HG03097 (cell line): ENCODE measurements at regions not wholly inside any gene's neighbourhood (a gene's known extent, or its start where the extent isn't known, plus 50 kb on each side); places are given as distances from the start of the nearest gene placed in this dataset.
A peak's percentile ranks its signal among the peaks of the same experiment; 100 is the strongest.

Source experiments
- ATAC-seq: cut with Tn5 transposase; IDR thresholded peaks from one replicate; pipeline ENCODE4 v1.9.1; 2021; ENCODE audit not compliant: unreplicated experiment, low FRiP score

GRCh38 chr11:31959716-31960115 is 131.2 kb upstream of the RCN1 start:
- no peak for ATAC-seq

GRCh38 chr11:31958076-31958735 is 132.7 kb upstream of the RCN1 start:
- peak; percentile 71 for ATAC-seq

GRCh38 chr11:31957674-31958073 is 133.2 kb upstream of the RCN1 start:
- ATAC-seq = no peak

GRCh38 chr11:31956310-31956709 is 134.6 kb upstream of the RCN1 start:
- no peak for ATAC-seq

GRCh38 chr11:31955838-31956237 is 135.0 kb upstream of the RCN1 start:
- ATAC-seq = no peak

- ATAC-seq = no peak
These were observed 137.0 kb upstream of the RCN1 start for GRCh38 chr11:31953803-31954327.

- peak; percentile 61 for ATAC-seq
These were observed 138.6 kb upstream of the PAX6 start for GRCh38 chr11:31949733-31950200.

GRCh38 chr11:31947051-31947450 is 135.9 kb upstream of the PAX6 start:
- no peak for ATAC-seq

GRCh38 chr11:31943056-31943780 is 132.1 kb upstream of the PAX6 start:
- peak; percentile 95 for ATAC-seq

- no peak for ATAC-seq
These were observed 129.4 kb upstream of the PAX6 start for GRCh38 chr11:31940371-31941037.

- ATAC-seq = no peak
These were observed 127.9 kb upstream of the PAX6 start for GRCh38 chr11:31939004-31939403.

- no peak for ATAC-seq
These were observed 125.2 kb upstream of the PAX6 start for GRCh38 chr11:31936312-31936711.

- no peak for ATAC-seq
These were observed 121.8 kb upstream of the PAX6 start for GRCh38 chr11:31932879-31933278.

- no peak for ATAC-seq
These were observed 116.9 kb upstream of the PAX6 start for GRCh38 chr11:31927982-31928381.

- no peak for ATAC-seq
These were observed 115.8 kb upstream of the PAX6 start for GRCh38 chr11:31926816-31927528.

- ATAC-seq = no peak
These were observed 115.0 kb upstream of the PAX6 start for GRCh38 chr11:31926106-31926505.

GRCh38 chr11:31922450-31922849 is 111.3 kb upstream of the PAX6 start:
- ATAC-seq = peak; percentile 84

GRCh38 chr11:31921081-31921480 is 110.0 kb upstream of the PAX6 start:
- no peak for ATAC-seq

- ATAC-seq = no peak
These were observed 108.1 kb upstream of the PAX6 start for GRCh38 chr11:31919175-31919574.

- no peak for ATAC-seq
These were observed 104.7 kb upstream of the PAX6 start for GRCh38 chr11:31915867-31916266.

GRCh38 chr11:31913985-31914384 is 102.9 kb upstream of the PAX6 start:
- ATAC-seq = peak; percentile 76
